GM19468 (cell line): ENCODE measurements at regions not wholly inside any gene's neighbourhood (a gene's known extent, or its start where the extent isn't known, plus 50 kb on each side); places are given as distances from the start of the nearest gene placed in this dataset.

ENCODE experiments used
- ATAC-seq: cut with Tn5 transposase; IDR thresholded peaks from one replicate; pipeline ENCODE4 v1.9.1; 2021; ENCODE audit warnings: mild to moderate bottlenecking, moderate library complexity, moderate number of reproducible peaks; ENCODE audit not compliant: unreplicated experiment; ENCODE audit errors: extremely low read depth

DNA sequence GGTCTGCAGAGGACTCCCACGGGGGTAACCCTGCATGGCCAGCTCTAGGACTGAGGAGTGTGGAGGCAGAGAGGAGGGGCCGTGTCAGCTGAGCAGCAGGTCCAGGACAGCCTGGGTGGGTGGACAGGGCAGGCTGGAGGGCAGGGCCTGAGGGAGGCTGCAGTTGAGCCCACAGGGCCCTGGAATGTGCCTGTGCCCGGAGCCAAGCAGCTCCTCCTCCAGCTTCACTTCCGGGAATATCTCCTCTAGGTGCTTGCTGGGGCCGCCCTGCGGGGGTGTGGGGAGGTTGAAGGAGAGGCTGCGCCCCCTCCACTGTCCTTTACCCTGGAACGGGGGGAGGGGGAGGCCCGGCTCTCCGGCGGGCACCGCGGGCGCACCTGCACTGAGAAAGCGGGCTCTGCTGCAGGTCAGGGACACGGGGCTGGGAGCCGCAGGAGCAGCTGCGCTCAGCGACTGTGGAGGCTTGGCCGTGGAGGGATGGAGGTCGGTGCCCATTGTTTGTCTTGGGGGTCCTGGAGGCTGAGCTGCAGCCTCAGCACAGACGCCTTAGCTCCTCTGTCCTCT lies 1293.2 kb downstream of the BRD1 start:
- no peak for ATAC-seq

DNA sequence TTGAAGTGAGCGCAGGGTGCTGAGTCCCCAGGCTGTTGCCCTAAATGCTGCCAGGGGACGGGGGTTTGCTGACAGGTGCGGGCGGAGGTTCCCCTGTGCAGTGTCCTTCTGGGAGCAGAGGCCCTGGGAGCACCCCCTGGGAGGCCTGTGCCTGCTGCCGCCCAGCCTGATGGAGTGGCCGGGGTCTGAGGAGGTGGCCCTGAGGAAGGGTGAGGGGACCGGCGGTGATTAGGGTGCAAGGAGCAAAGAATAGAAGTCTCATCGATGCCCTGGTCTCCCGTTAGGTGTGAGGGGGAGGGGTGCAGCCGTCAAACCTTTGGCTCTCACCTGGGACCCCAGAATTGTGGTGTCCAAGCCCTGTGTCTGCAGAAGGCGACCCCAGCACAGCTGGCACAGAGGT lies 1294.7 kb downstream of the BRD1 start:
- no peak for ATAC-seq

DNA sequence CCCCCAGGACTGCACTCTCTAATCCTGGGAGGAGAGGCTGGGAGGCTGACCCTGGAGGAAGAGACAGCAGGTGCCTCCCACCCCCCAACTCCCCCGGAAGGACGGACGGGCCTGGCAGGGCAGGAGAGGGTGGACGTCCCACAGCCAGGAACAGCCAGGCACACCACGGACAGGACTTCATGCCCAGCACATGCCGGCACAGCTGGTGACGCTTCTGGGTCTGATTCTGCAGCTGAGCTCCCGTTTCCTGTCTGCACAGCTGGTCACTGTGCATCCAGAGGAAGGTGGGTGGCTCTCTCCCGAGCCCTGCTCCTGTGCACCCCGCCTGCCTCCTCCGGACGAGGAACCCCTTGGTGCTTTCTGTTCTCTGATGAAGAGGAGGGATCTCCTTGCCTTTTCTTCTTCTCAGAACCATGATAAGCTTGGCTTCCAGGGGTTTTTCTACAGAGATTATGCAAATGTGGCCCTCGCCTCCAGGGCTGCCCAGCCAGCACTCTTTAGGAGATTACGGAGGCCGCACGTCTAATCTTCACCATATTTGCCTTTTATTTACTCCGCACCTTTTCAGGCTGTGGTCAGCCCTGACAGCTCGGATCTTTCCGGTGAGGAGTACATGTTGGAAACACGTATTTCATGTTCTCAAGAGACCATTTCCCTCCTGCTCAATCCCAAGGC lies 1295.8 kb downstream of the BRD1 start:
- ATAC-seq, result no peak

DNA sequence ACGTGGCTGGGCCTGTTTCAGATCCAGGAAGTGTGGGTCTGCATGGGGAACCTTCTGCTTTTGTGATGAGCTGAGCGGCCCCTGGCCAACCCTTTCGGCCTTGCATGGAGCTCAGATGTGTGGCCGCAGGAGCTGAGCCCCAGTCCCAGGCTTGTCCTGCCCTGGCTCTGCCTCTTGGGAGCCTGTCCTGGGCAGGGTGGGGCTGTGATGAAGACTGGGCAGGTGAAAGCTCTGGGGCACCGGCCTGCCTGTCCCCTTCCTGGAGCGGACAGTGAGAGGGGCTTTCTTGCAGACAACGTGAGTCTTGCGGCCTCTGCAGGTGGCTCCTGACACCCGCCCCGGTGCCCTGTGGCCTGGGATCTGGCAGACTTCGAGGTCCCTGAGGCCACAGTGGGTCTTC lies 1296.6 kb downstream of the BRD1 start:
- ATAC-seq, result no peak

DNA sequence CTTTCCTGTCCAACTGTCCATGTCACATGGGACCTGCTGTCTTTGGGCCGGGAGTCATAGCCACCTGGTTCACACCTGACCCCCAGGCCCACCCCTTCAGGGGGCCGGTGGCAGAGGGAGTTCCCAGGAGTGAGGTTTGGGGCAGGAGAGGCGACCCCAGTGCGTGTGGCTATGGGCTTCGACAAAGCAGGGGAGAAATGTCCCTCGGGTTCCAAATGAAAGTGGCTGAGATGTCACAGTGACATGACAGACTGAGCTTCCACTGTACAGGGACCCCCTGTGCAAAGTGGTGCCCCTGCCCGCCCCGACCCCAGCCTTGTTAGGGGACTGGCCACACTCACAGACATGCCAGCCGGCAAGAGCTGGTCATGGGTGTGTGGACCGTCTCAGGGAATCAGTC lies 1297.0 kb downstream of the BRD1 start:
- ATAC-seq, result no peak

DNA sequence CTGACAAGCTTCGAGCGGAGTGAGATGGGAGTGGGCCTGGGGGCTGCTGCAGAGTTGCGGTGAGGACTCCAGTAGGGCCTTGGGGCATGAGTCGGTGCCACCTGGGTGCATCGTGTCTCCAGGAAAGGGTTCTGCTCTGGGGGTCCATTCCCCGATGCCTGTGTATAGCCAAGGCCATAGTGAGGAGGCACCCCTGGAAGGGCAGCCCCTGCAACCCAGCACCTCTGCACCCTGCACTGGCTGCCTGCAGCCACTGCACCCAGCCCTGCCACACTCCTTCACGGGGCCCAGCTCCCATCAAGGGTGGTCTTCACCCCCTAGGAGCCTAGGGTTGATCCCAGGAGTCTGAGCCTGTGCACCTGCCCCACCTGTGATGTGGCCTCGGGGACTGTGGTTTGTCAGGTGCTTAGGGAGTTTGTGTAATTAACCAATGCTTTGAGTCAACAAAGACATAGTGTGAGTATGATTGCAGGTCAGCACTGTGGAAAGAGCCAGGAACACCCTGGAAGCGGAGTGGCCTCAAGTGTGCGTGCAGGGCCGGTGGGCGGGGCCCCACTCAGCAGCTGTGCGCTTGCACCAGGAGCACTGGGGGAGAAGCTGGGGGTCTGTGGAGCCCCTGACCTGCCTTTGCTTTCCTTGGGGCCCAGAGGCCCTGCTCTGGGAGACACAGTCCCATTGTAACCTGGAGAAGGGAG lies 1299.3 kb downstream of the BRD1 start:
- no peak for ATAC-seq

DNA sequence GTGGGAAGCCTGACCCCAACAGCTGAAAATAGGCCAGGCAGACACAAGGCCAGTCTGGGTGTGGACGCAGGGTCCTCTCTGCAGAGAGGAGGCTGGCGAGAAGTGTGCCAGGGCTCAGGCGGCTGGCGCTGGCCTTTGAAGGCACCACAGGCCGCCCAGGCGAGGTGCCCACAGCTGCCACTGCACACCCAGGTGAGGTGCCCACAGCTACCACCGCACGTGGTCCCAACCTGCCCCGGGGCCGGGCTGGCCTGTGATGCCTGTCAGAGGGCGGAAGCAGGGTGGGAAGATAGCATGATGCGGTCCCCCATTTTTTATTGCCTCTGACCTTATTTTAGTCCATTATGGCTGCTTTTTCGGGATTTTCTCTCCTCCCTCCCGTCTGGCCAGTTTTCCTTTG lies 1303.9 kb downstream of the BRD1 start:
- ATAC-seq, result no peak

DNA sequence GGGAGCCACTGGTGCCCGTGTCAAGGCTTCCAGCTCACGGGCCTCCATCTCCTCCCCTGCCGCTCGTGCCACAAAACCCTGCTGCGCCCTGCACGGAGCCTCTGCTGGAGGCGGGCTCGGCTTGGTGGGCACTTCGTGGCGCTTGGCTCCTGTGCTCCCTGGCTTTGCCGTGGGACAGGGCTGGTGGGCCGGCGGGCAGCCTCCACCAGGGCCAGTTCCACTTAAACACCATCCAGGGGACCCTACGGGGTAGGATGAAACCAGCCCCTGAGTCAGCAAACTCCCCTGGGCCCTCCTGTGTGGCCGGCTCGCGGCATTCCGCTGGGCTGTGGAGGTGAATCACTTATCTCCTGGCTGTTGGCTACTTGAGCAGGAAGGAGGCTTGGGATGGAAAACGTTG lies 1304.6 kb downstream of the BRD1 start:
- no peak for ATAC-seq

DNA sequence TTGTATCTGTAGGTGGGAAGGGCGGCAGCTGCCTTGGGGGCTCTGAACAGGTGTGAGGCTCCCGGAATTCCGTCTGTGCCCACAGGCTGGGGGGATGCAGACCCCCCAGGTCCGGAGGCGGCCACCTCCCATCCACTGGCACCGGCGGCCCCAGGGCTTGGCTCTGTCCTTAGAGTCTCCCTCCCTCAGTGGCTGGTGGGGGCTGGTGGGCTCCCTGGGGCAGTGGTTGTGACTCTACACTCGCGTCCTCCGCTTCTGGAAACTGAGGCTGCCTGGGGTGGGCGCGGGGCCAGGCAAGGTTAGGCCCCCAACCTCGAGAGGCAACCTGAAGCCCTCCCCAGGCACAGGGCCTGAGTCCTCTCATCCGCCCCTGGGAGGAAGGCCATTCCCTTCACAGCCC lies 1305.4 kb downstream of the BRD1 start:
- no peak for ATAC-seq

DNA sequence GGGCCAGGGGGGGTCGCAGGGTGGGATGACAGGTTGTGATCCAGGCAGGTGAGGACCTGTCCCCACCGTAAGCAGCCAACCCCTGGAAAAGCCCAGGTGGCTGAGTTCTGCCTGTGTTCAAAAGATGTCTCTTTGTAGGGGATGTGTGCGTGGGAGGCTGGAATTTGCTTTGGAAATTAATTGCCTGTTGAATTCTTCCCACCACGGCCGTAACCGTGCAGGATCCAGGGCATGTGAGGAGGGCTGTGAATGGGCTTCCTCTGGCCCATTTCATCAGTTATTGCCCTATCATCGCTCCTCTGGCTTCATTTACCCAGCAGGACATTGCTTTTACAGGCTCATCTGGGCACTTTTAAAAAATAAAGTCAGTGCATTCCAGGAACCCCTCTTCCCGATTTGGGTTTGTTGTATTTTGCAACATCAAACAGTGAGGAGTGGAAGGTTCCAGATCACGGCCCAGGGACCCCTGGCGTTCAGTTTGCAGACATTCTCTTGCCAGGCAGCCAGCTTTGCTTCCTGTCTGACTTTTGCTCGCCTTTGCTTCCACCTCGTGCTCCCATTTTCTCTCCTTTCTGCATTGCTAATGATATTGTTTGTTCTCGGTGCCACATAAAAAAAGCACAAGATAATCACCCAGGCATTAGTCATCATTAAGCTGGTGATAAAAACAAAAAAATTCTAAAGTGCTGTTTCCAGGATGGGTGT lies 1306.6 kb downstream of the BRD1 start:
- ATAC-seq, result no peak

DNA sequence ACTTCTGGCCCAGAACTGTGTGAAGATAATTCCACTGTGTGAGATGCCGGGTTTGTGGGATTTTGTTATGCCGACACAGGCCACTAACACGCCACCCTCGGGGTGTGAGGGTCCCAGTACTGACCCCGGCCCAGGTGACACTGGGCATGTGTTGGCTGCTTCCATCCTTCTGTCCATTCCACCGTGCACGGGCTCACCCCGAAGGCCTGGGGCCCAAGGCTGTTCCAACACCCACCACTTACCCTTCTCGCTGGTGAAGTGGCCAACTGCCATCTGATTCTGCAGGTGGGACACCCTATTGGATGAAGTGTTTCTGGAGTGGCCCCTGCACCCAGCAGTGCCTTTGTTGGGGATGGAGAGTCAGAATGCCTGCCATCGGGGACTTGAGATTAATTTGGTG lies 1307.5 kb downstream of the BRD1 start:
- no peak for ATAC-seq

DNA sequence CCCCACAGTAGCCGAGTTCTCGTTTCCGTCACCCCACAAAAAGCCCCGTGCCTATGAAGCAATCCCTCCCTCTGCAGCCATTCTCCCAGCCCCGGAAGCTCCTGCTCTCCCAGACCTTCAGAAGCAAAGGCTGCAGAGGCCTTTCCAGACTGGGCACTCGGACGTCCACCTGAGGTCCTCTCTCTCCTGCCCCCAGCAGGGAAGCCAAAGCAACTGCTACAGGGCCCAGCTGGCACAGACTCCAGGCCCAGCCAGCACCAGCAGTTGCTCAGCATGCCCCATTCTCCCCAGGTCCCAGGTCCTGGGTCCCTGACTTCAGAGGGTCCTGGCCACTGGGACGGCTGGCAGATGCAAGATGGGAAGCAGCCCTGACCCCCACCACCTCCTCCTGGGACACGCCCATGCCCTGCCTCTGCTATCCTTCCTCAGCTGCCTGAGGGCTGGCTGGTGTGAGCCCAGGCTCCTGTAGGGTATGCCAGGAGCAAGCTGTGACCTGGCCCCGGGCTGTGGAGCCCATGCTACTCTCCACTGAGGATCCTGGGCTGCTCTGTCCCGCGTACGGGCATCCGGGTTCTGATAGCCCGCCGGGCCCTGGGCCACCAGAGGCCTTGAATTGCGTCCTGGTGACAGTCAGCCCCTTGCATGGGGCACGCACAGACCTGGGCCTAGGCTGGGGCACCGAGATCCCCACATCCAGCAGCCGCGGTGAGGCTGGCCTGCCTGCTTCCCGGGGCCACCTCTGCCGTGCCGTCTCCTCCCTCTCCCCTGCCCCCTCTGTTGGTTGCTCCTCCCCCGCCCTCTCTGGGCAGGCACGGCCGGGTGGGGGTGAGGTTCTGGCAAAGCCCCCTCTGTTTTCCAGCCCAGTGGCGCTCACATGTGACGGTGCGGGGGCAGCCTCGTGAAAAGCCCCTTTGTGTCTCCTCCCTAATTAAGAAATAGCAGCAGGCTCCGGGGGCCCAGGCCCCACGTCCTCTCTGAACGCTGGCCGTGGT lies 1310.3 kb downstream of the BRD1 start:
- no peak for ATAC-seq

DNA sequence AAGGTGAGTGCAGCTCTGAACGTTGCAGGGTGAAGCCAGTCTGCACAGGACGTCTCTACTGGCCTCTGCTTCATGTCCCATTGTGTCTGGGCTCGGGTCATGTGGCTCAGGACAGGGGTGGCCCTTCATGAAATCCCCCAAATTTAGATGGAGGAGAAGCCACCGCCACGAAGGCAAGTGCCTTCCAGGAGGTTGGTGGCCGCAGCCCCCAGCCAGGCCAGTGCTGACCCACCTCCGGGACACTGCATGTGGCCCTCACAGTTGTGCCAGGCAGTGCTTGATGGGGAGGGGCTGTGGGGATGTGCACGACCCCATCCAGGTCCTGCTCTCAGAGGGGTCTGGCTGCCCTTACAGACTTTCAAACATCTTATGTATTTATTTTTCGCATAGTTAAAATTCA lies 1311.1 kb downstream of the BRD1 start:
- ATAC-seq, result no peak

DNA sequence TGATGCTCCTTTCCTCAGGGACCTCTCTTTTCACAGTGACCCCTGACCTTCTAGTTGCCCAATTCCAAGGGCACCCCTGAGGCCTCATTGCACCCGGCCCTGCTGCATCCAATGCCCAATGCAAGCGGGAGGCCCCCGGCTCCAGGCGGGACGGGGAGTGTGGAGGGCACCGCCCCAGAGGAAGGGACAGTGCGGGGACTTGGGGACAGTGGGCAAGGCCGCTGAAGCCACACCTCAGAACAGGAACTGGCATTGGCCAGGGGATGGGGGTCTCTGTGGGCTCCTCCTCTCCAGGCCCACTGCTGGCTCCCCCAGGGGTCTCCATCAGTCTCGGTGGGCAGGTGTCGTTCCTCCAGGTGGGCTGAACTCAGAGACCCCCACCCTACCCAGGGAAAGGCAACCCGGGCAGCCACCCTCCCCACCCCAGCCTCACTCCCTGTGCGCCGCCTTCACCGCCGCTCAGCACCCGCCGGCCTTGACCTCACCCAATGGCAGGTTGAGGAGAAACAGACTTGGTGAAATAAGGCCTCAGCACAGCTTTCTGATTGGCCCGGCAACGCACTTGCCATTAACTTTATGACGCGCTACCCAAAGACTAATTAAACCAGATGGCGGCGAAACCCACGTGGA lies 1312.0 kb downstream of the BRD1 start:
- no peak for ATAC-seq

DNA sequence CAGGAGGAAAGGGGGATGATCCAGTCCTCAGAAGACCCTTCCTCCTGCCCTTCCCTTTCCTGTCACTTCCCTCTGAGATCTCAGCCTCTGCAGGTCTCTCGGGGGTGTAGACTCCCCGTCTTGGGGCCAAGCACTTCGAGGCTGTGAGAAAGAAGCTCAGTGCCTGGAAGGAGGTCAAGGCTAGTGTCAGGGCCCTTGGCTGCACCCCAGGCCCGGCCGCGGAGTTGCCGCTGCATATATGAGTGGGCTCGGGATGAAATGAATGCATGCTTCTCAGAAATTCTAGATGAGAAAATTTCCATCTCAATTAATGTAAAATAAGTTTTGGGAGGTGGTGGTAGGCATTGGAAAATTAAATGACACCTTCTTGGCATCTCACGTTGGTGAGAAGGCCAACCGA lies 1313.7 kb downstream of the BRD1 start:
- no peak for ATAC-seq

DNA sequence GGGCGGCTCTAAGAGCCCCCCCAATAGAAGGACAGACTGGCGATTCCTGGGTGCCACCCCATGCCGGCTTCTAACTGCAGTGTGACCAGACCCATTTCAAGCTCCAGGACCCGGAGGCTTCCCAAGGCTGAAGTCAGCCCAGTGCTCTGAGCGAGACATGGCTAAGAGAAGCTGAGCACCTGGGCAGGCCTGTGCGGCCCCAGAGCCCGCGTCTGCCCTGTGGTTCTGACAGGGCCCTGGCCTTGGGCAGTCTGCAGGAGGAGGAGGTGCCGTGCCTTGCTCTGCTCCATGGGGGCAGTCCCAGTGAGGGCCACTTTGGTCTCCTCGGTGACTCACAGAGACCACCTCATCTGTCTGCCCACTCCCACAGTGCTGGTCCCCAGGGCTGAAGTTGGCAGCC lies 1314.2 kb downstream of the BRD1 start:
- ATAC-seq, result no peak

DNA sequence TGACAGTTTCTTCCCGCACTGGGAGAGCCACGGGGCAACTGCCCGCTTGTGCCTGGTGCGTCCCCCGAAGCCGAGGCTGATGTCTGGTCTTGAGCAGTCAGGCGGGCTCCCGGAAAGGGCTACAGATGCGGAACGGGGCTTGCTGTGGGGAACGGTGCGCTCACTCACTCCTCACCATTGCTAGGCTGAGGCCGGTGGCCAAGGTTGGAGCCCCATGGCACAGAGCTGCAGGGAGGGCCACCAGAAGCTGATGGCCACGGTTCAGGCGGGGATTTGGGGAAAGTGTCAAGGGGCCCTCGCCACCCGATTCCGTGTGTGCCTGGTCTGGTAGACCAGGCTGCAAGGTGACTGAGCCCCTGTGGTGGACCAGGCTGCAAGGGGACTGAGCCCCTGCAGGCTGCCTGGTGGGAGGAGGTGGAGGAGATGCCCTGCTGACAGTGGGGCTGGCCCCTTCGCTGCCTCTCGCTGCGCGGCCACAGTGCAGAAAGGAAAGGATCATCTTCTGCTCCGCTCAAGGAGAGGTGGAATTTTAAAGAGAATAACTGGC lies 1315.8 kb downstream of the BRD1 start:
- ATAC-seq, result no peak

DNA sequence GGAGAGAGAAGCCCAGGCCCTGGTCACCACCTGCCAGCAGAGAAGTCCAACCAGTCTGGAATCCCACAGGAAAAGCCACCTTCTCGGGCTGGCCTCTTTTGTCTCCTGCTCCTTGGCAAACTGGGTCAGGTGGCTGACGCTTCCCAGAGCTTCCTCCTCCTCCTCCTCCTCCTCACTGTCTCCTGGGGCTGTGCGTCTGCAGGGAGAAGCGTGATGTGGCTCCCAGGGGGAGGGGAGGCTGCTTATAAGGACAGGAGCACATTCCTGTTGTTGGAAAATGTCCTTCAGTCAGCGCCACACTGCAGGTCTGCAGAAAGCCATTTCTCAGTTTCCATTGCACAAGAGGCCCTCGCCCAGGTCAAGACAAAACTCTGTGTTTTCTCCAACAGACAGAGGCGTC lies 1316.5 kb downstream of the BRD1 start:
- no peak for ATAC-seq

DNA sequence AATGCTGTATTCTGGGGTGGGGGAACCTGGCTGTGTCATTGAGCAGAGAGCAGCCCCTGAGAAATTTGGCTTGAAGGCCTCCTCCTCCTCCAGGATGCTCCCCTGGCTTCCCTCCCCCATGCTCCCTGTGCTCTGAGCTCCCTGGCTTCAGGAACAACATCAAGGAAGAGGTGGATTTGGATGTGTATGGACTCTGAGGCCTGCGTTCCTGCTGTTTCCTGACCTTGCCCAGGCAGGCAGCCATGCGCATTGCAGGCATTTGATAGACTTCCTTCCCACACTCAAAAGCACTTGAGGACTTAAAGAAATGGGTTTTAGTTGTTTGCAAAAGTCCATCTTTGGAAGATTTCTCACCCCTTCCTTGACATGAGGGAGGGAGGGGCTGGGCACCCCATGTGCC lies 1317.1 kb downstream of the BRD1 start:
- no peak for ATAC-seq
